H9 (cell line): ENCODE measurements at regions not wholly inside any gene's neighbourhood (a gene's known extent, or its start where the extent isn't known, plus 50 kb on each side); places are given as distances from the start of the nearest gene placed in this dataset.
A peak's percentile ranks its signal among the peaks of the same experiment; 100 is the strongest.

Experiments
- DNase-seq: peaks from one replicate; pipeline ENCODE4 v3.0.0-alpha.2; 2017
- H2AFZ ChIP-seq: one replicate; pipeline ENCODE4 v1.6.1; 2013; ENCODE audit warnings: mild to moderate bottlenecking, low read length, control low read depth, moderate library complexity
- H2AK5ac ChIP-seq: 2 replicates; pipeline ENCODE4 v1.6.1; 2013; ENCODE audit warnings: low read length, control low read depth, mixed read lengths; ENCODE audit not compliant: insufficient read length
- H2BK120ac ChIP-seq: one replicate; pipeline ENCODE4 v1.6.1; 2013; ENCODE audit warnings: low read depth, mild to moderate bottlenecking, low read length, control low read depth, inconsistent platforms; ENCODE audit not compliant: poor library complexity, severe bottlenecking
- H2BK12ac ChIP-seq: 2 replicates; pipeline ENCODE4 v1.6.1; 2013; ENCODE audit warnings: low read length, control low read depth, mixed read lengths, low read depth; ENCODE audit not compliant: insufficient read length
- H2BK15ac ChIP-seq: 2 replicates; pipeline ENCODE4 v1.6.1; 2013; ENCODE audit warnings: low read depth, low read length, control low read depth
- H2BK20ac ChIP-seq: one replicate; pipeline ENCODE4 v1.6.1; 2013; ENCODE audit warnings: low read depth, mild to moderate bottlenecking, low read length, control low read depth, inconsistent platforms; ENCODE audit not compliant: poor library complexity, severe bottlenecking
- H2BK5ac ChIP-seq: 2 replicates; pipeline ENCODE4 v1.6.1; 2013; ENCODE audit warnings: low read length, control low read depth, mixed read lengths; ENCODE audit not compliant: insufficient read length
- H3K14ac ChIP-seq: 2 replicates; pipeline ENCODE4 v1.6.1; 2013; ENCODE audit warnings: low read length, control low read depth; ENCODE audit not compliant: insufficient read depth
- H3K18ac ChIP-seq: 2 replicates; pipeline ENCODE4 v1.6.1; 2013; ENCODE audit warnings: low read depth, mild to moderate bottlenecking, mixed read lengths, low read length, control low read depth; ENCODE audit not compliant: insufficient read length
- H3K23ac ChIP-seq: 2 replicates; pipeline ENCODE4 v1.6.1; 2013; ENCODE audit warnings: low read length, control low read depth, mixed read lengths, low read depth; ENCODE audit not compliant: insufficient read length
- H3K23me2 ChIP-seq: 2 replicates; pipeline ENCODE4 v1.6.1; 2013; ENCODE audit warnings: low read depth, mild to moderate bottlenecking, mixed read lengths, low read length, control low read depth; ENCODE audit not compliant: insufficient read length, poor library complexity, severe bottlenecking
- H3K27ac ChIP-seq: 2 replicates; pipeline ENCODE4 v1.5.1; 2013; ENCODE audit warnings: low read length, control low read depth, mixed read lengths, low read depth; ENCODE audit not compliant: insufficient read length
- H3K27me3 ChIP-seq: 2 replicates; pipeline ENCODE4 v1.6.1; 2013; ENCODE audit warnings: low read length, control low read depth, inconsistent platforms; ENCODE audit not compliant: insufficient read depth
- H3K4ac ChIP-seq: 2 replicates; pipeline ENCODE4 v1.6.1; 2013; ENCODE audit warnings: low read depth, mild to moderate bottlenecking, control low read depth, inconsistent platforms, low read length, moderate library complexity
- H3K4me1 ChIP-seq: 2 replicates; pipeline ENCODE4 v1.6.1; 2013; ENCODE audit warnings: low read length, control low read depth, inconsistent platforms; ENCODE audit not compliant: insufficient read depth
- H3K4me2 ChIP-seq: 2 replicates; pipeline ENCODE4 v1.6.1; 2013; ENCODE audit warnings: low read length, control low read depth, mixed read lengths; ENCODE audit not compliant: insufficient read length, insufficient read depth
- H3K56ac ChIP-seq: 2 replicates; pipeline ENCODE4 v1.6.1; 2013; ENCODE audit warnings: low read depth, mild to moderate bottlenecking, mixed read lengths, low read length, control low read depth; ENCODE audit not compliant: insufficient read length
- H3K79me1 ChIP-seq: 2 replicates; pipeline ENCODE4 v1.6.1; 2013; ENCODE audit warnings: low read depth, mild to moderate bottlenecking, moderate library complexity, low read length, control low read depth, inconsistent platforms; ENCODE audit not compliant: insufficient read depth, poor library complexity, severe bottlenecking
- H3K79me2 ChIP-seq: 2 replicates; pipeline ENCODE4 v1.6.1; 2013; ENCODE audit warnings: low read length, control low read depth, inconsistent platforms; ENCODE audit not compliant: insufficient read depth
- H3K9ac ChIP-seq: 2 replicates; pipeline ENCODE4 v1.6.1; 2013; ENCODE audit warnings: low read length, control low read depth, mixed read lengths; ENCODE audit not compliant: insufficient read length; ENCODE audit errors: extremely low read depth
- H3K9me3 ChIP-seq: one replicate; pipeline ENCODE4 v1.6.1; 2013; ENCODE audit warnings: low read depth, low read length, inconsistent platforms; ENCODE audit not compliant: control insufficient read depth
- H3T11ph ChIP-seq: one replicate; pipeline ENCODE4 v1.6.1; 2013; ENCODE audit warnings: mild to moderate bottlenecking, low read length, control low read depth, inconsistent platforms
- H4K20me1 ChIP-seq: one replicate; pipeline ENCODE4 v1.6.1; 2013; ENCODE audit not compliant: control insufficient read depth, insufficient read length, insufficient read depth
- H4K5ac ChIP-seq: 2 replicates; pipeline ENCODE4 v1.6.1; 2013; ENCODE audit warnings: low read depth, mild to moderate bottlenecking, mixed read lengths, low read length, control low read depth; ENCODE audit not compliant: insufficient read length
- H4K8ac ChIP-seq: replicated peaks from 2 replicates; pipeline ENCODE4 v1.6.1; 2013; ENCODE audit warnings: low read length, control low read depth, mixed read lengths, low read depth; ENCODE audit not compliant: insufficient read length
- H4K91ac ChIP-seq: 2 replicates; pipeline ENCODE4 v1.6.1; 2013; ENCODE audit warnings: low read depth, mild to moderate bottlenecking, moderate library complexity, mixed read lengths, low read length, control low read depth; ENCODE audit not compliant: insufficient read length
- H3K27ac Mint-ChIP-seq, 3 experiments: 2 replicates in 2 of 3; 3 replicates in 1 of 3; pipeline ENCODE4 v1.8.0; 2020 to 2021; ENCODE audit warnings: mixed read lengths in 3 of 3, mild to moderate bottlenecking in 1 of 3, moderate library complexity in 1 of 3
- H3K27me3 Mint-ChIP-seq: 2 replicates; pipeline ENCODE4 v1.8.0; 2021; ENCODE audit warnings: low read depth, mild to moderate bottlenecking, moderate library complexity, mixed read lengths
- H3K36me3 Mint-ChIP-seq, 3 experiments: 2 replicates in 2 of 3; 3 replicates in 1 of 3; pipeline ENCODE4 v1.8.0; 2020 to 2021; ENCODE audit warnings: low read depth in 3 of 3, mixed read lengths in 3 of 3; ENCODE audit not compliant: insufficient read depth in 1 of 3
- H3K4me1 Mint-ChIP-seq, 2 experiments: 2 replicates each; pipeline ENCODE4 v1.8.0; 2020; ENCODE audit warnings: mixed read lengths in 2 of 2
- H3K4me3 Mint-ChIP-seq, 2 experiments: 2 replicates in 1 of 2; 3 replicates in 1 of 2; pipeline ENCODE4 v1.8.0; 2020 to 2021; ENCODE audit warnings: mild to moderate bottlenecking in 2 of 2, mixed read lengths in 2 of 2, moderate library complexity in 1 of 2
- H3K9me3 Mint-ChIP-seq, 2 experiments: 2 replicates in 1 of 2; 3 replicates in 1 of 2; pipeline ENCODE4 v1.8.0; 2020; ENCODE audit warnings: mild to moderate bottlenecking in 2 of 2, mixed read lengths in 2 of 2, moderate library complexity in 1 of 2
- WGBS: extraction: QIAGEN DNeasy Blood & Tissue Kit; methylation state at CpG from one replicate; pipeline ENCODE4 v1.1.7; 2013; ENCODE audit warnings: missing lambda C conversion rate, low lambda C conversion rate, mixed read lengths; ENCODE audit not compliant: insufficient read length; ENCODE audit errors: extremely low coverage; 5-methylcytosine and 5-hydroxymethylcytosine counted together
- TF ChIP-seq, protein P1 (sequence below): fragments of 200-600 bp; sonication (generic); conservative IDR thresholded peaks from 3 replicates; pipeline ENCODE4 v1.8.0; 2021; ENCODE audit warnings: antibody characterized with exemption, mild to moderate bottlenecking

DNA sequence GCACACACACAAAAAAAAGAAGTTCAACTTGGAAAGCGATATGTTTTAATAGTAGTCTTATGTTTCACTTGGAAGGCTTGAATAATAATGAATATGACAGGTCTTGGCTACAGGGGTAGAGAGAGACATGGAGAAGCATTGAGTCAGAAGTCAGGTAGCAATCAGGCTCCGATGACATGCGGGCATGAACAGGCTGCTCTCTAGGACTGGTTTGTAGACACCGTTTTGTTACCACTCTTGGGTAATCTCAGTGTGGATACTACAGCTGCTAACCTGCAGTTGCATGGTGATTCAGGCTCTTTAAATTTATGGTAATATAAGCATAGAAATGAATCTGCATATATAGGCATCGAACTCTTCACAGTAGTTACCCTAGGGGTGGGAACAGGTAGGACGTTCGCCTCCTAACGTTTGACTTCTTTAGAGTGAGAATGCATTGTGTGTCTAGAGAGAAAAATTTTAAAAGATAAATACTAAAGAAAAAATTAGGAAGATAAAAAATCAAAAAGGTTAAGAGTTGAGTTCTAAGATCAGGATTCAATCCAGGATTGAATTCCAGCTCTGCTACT is 241.6 kb upstream of the KBTBD8 start:
- H3T11ph ChIP-seq = no peak overlapping the region
- H4K5ac ChIP-seq = no peak overlapping the region
- H2BK120ac ChIP-seq = no peak overlapping the region
- no CpG with 5 or more reads among the region's 8 CpGs for WGBS
- Mint-ChIP-seq H3K4me3 (no peak overlapping the region), H3K9me3 (no peaks in the 10 kb centered on the region; a peak in 1 of 5 replicates), H3K27ac (no peak overlapping the region), H3K36me3 (no peaks in the 10 kb centered on the region; a peak in 1 of 7 replicates), H3K4me1 (0 out of 4 replicates have a peak, but pooled peaks cover 0 to 4% of the 10 kb centered on the region in 2 experiments), H3K27me3 (peaks cover 3% of the 10 kb centered on the region; the same call in 1 of the 2 replicates)
- no peak overlapping the region for H4K8ac ChIP-seq
- H3K4me2 ChIP-seq = no peak overlapping the region
- no peak overlapping the region for H2AK5ac ChIP-seq
- H3K23me2 ChIP-seq = peaks cover 3% of the 10 kb centered on the region
- H3K27me3 ChIP-seq = no peaks in the 10 kb centered on the region
- H3K23ac ChIP-seq = no peak overlapping the region
- no peaks in the 10 kb centered on the region for H4K20me1 ChIP-seq
- no peak overlapping the region for H2BK15ac ChIP-seq
- H3K79me1 ChIP-seq = no peaks in the 10 kb centered on the region
- no peak overlapping the region for H3K4ac ChIP-seq
- no peak overlapping the region for H4K91ac ChIP-seq
- H2AFZ ChIP-seq = no peak overlapping the region
- H3K79me2 ChIP-seq = no peaks in the 10 kb centered on the region
- TF ChIP-seq, protein P1, sequence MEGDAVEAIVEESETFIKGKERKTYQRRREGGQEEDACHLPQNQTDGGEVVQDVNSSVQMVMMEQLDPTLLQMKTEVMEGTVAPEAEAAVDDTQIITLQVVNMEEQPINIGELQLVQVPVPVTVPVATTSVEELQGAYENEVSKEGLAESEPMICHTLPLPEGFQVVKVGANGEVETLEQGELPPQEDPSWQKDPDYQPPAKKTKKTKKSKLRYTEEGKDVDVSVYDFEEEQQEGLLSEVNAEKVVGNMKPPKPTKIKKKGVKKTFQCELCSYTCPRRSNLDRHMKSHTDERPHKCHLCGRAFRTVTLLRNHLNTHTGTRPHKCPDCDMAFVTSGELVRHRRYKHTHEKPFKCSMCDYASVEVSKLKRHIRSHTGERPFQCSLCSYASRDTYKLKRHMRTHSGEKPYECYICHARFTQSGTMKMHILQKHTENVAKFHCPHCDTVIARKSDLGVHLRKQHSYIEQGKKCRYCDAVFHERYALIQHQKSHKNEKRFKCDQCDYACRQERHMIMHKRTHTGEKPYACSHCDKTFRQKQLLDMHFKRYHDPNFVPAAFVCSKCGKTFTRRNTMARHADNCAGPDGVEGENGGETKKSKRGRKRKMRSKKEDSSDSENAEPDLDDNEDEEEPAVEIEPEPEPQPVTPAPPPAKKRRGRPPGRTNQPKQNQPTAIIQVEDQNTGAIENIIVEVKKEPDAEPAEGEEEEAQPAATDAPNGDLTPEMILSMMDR = peak; percentile 50
- H3K27ac ChIP-seq = no peak overlapping the region
- no peak overlapping the region for H3K9ac ChIP-seq
- H3K9me3 ChIP-seq = no peaks in the 10 kb centered on the region
- no peak overlapping the region for H2BK12ac ChIP-seq
- no peak overlapping the region for H3K18ac ChIP-seq
- no peak overlapping the region for H3K14ac ChIP-seq
- no peak overlapping the region for H2BK5ac ChIP-seq
- H2BK20ac ChIP-seq = no peak overlapping the region
- H3K4me1 ChIP-seq = no peaks in the 10 kb centered on the region
- no peak overlapping the region for H3K56ac ChIP-seq
- no peak for DNase-seq
